GM20000 (cell line): ENCODE measurements at regions not wholly inside any gene's neighbourhood (a gene's known extent, or its start where the extent isn't known, plus 50 kb on each side); places are given as distances from the start of the nearest gene placed in this dataset.

Experiments used
- DNase-seq: peaks from one replicate; pipeline ENCODE4 v3.0.0; 2012; ENCODE audit warnings: low spot score
- TF ChIP-seq, protein P1 (sequence below): IDR thresholded peaks from 2 replicates; pipeline ENCODE4 v1.5.1; 2012; ENCODE audit warnings: mild to moderate bottlenecking, control low read depth; ENCODE audit errors: extremely low read depth, missing control alignments

DNA sequence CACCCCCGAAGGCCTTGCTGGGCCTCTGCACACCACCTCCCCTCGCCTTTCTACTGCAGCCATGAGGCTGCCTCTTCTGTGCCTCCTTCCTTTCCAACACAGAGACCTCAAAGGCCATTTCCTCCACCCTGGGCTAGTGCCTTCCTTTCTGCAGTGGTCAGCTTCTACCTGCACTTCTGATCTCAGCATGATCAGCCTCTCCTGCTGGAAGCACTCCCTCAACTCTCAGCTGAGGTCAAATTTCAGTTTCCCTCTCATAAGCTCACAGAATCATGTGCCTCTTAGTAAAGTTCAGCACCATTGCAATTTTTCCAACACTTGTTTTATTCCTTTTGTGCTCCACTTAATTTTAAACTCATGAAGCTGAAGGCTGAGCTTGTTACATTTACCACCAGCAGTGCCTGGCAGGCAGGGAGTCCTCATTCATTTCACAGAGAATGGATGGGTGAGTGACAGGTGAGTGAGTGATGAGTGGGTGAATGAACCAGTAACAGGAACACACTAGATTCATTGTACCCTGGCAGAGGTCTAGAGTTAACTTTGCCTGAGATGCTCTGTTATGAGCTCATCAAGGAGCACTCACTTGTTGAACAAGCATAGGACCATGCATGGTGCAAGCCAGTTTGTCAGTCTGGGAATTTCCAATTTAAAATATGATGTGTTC lies 124.0 kb upstream of the PRSS58 start:
- TF ChIP-seq, protein P1, sequence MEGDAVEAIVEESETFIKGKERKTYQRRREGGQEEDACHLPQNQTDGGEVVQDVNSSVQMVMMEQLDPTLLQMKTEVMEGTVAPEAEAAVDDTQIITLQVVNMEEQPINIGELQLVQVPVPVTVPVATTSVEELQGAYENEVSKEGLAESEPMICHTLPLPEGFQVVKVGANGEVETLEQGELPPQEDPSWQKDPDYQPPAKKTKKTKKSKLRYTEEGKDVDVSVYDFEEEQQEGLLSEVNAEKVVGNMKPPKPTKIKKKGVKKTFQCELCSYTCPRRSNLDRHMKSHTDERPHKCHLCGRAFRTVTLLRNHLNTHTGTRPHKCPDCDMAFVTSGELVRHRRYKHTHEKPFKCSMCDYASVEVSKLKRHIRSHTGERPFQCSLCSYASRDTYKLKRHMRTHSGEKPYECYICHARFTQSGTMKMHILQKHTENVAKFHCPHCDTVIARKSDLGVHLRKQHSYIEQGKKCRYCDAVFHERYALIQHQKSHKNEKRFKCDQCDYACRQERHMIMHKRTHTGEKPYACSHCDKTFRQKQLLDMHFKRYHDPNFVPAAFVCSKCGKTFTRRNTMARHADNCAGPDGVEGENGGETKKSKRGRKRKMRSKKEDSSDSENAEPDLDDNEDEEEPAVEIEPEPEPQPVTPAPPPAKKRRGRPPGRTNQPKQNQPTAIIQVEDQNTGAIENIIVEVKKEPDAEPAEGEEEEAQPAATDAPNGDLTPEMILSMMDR, result no peak
- no peak for DNase-seq

DNA sequence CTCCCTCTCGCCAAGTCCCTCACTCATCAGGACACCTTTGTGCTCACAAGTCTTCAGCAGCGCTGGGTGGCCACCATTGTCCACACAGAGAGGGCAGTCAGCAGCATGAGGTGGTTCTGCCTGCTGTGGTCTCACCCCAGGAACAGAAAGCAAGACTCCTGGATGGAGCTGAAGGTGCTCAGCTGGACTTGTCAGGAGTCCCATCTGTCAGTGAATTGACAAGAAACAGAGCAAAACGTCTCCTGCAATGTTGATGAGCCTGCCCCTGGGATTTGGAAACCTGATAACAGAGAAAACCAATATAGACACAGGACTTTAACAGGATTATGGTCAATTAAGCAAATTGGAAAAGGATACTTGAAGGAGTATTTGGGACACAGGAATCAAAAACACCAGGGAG lies 122.2 kb upstream of the PRSS58 start:
- TF ChIP-seq, protein P1, result no peak
- no peak for DNase-seq

DNA sequence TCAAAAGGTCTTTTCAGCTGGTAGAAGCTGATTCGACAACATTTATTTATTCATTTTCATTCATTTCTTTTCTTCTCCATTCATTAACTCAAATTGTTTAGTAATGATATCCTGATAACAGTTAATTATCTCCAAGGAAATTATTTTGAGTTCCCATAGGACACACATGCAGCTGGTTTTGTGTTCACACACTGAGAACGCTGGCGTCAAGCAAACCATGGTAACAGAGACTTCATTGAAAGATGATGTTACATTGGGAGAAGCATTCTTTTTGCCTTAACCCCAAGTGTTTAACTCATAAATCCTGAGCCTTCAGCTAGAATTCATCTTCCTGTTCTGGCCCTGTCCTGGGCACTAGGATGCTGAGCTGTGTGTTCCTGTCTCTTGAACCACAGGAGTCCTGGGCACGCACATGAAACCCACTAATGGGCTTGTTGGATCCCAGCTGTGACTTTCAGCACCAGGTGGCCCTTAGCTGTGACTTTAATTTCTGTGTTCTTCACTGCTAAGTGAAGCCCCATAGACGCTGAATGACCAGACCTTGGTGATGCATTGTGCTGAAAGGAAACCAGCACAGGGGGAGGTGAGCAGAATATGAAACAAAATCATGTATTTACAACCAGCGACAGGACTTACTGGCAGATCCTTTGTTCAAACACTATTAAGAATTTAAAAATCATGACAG lies 121.5 kb upstream of the PRSS58 start:
- TF ChIP-seq, protein P1, result no peak
- DNase-seq, result no peak

DNA sequence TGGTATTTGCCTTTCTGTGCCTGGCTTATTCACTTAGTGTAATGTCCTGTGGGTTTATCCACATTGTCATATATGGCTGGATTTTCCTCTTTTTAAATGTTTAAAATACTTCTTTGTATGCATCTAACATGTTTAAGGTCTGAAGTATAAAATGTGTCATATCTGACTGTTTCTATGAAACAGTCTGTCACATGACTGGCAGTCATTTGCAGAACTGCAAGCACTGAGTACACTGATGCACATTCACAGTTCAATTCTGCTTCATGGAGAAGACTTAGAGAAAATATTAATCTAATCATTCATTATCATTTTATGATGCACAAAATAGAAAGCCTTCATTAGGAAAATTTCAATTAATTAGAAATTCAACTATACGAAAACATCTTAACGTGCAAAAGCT lies 119.7 kb upstream of the PRSS58 start:
- no peak for DNase-seq
- TF ChIP-seq, protein P1, result no peak

DNA sequence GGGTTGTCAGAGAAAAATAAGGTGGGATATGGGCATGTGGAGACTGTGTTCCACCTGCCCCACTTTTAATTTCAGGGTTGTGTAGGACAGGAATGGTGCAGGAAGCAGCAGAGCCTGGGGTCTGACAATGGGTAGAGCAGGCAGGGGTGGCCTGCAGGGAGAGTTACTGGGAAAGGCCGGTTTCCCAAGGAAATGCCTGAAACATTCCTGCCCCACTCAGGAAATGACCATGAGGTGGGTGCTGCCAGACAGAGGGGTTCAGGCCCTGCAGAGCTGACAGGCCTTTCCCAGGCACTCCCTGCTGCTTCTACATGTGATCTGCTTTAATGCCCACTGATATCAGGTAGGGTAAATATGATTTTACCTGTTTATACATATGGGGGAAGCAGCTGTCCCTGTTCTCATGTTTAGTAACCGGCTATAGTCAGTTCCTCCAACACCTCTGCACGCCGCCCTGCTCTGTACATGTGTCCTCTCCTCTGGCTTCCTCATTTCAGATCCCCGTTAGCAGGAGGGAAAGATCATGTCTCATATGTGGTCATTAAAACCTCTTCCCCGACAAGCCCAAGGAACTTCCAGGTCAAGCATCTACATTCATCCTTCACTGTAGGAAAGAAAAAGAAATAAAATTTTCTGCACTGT lies 118.6 kb upstream of the PRSS58 start:
- TF ChIP-seq, protein P1, result no peak
- DNase-seq, result no peak

DNA sequence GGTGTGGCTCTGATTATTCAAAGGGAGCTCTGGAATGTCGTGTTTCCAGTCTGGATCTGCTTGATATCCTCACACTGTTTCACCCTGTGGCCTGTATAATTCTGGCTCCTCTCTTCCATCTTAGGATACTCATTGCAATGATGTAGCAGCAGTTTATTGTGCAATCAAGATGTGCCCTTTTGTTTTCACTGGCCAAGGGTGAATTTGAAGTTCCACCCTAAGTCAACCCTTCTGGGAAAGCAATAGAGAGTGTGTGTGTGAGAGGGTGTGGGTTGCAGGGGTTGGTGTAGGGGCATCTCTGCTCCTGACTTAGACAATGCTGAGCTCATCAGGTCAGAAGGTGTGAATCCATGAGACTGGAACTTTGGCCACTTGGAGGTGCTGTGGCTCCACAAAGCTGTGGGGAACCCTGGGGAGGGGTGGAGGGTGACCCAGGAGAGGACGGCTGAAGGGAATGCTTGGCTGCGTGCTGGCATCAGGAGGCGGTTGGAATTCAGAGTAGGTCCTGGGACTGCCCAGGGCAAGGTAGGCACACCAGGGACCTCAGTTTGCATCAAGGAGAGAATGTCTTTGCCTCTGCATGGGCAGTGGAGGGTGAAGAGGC lies 118.0 kb upstream of the PRSS58 start:
- DNase-seq, result no peak
- TF ChIP-seq, protein P1, result no peak

DNA sequence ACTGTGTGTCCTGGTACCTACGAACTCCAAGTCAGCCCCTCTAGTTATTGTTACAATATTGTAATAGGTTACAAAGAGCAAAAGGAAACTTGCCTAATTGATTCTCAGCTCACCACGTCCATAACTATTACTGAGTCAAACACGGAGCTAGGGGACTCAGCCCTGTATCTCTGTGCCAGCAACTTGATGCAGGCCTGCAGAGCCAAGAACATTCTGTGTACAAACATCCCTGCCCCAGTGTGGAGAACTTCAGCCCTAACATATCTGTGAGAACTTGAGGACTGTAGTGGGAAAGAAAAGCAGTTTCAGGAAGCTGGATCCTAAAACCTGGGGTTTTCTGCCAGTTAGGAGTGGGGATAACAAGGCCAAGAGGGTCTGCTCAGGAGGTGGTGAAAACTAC lies 114.9 kb upstream of the PRSS58 start:
- TF ChIP-seq, protein P1, result no peak
- no peak for DNase-seq
